IMR-90 (cell line): ENCODE measurements at regions not wholly inside any gene's neighbourhood (a gene's known extent, or its start where the extent isn't known, plus 50 kb on each side); places are given as distances from the start of the nearest gene placed in this dataset.

Source experiments
- ATAC-seq: fragments of 200-7000 bp; cut with Tn5 transposase; 2 replicates; pipeline ENCODE4 v1.9.1; 2020; ENCODE audit warnings: low read depth, mild to moderate bottlenecking, moderate library complexity
- BruUV-seq: library from RNA; stranded (reverse); fragments of 400-500 nt; replicated peaks from 2 replicates; lab custom pipeline; 2021; lab: Mats Ljungman, UMichigan
- CTCF ChIA-PET: fragments of 300-600 bp; formaldehyde crosslinking; extraction: SDS; loops from one replicate; lab custom pipeline; 2021; ENCODE audit warnings: antibody characterized with exemption; lab: Yijun Ruan, JAX
- POLR2A ChIA-PET: fragments of 300-600 bp; sonication (Branson Sonifier 250); formaldehyde crosslinking; loops from one replicate; lab custom pipeline; 2022; ENCODE audit warnings: antibody characterized with exemption; ENCODE audit not compliant: unreplicated experiment; lab: Charles Lee
- DNase-seq: peaks from one replicate; pipeline ENCODE4 v3.0.0; 2013
- H2AFZ ChIP-seq: replicated peaks from 2 replicates; pipeline ENCODE3; 2013; ENCODE audit warnings: low read length, mild to moderate bottlenecking; ENCODE audit not compliant: poor library complexity
- H2AK5ac ChIP-seq: 2 replicates; pipeline ENCODE4 v1.6.1; 2013; ENCODE audit warnings: low read depth, low read length, inconsistent platforms
- H2AK9ac ChIP-seq: replicated peaks from 2 replicates; pipeline ENCODE3; 2013; ENCODE audit warnings: mild to moderate bottlenecking, low read depth, low read length, moderate library complexity; ENCODE audit not compliant: poor library complexity
- H2BK120ac ChIP-seq: 2 replicates; pipeline ENCODE4 v1.6.1; 2013; ENCODE audit warnings: low read depth, low read length, inconsistent platforms
- H2BK15ac ChIP-seq: 3 replicates; pipeline ENCODE4 v1.6.1; 2013; ENCODE audit warnings: low read depth, low read length, inconsistent platforms
- H2BK20ac ChIP-seq: 2 replicates; pipeline ENCODE4 v1.6.1; 2013; ENCODE audit warnings: low read depth, mild to moderate bottlenecking, inconsistent platforms, low read length, moderate library complexity
- H2BK5ac ChIP-seq: 2 replicates; pipeline ENCODE4 v1.6.1; 2013; ENCODE audit warnings: mild to moderate bottlenecking, low read depth, low read length, inconsistent platforms; ENCODE audit not compliant: poor library complexity, severe bottlenecking
- H3K14ac ChIP-seq: replicated peaks from 2 replicates; pipeline ENCODE4 v1.6.1; 2013; ENCODE audit warnings: low read depth, low read length, inconsistent platforms
- H3K18ac ChIP-seq: 2 replicates; pipeline ENCODE4 v1.6.1; 2013; ENCODE audit warnings: low read depth, low read length, control low read depth
- H3K23ac ChIP-seq: 2 replicates; pipeline ENCODE4 v1.6.1; 2013; ENCODE audit warnings: low read depth, low read length, inconsistent platforms
- H3K27ac ChIP-seq: 2 replicates; pipeline ENCODE4 v1.5.1; 2013; ENCODE audit warnings: mild to moderate bottlenecking, control low read depth, low read length; ENCODE audit not compliant: insufficient read depth
- H3K27me3 ChIP-seq: 2 replicates; pipeline ENCODE4 v1.6.1; 2013; ENCODE audit warnings: low read length; ENCODE audit not compliant: control insufficient read depth, insufficient read depth
- H3K36me3 ChIP-seq: 2 replicates; pipeline ENCODE4 v1.6.1; 2013; ENCODE audit warnings: low read length, mixed read lengths; ENCODE audit not compliant: control insufficient read depth, insufficient read depth
- H3K4ac ChIP-seq: 2 replicates; pipeline ENCODE4 v1.6.1; 2013; ENCODE audit warnings: low read depth, low read length, inconsistent platforms
- H3K4me1 ChIP-seq: 2 replicates; pipeline ENCODE4 v1.6.1; 2013; ENCODE audit warnings: low read length, mixed read lengths; ENCODE audit not compliant: control insufficient read depth, insufficient read depth
- H3K4me2 ChIP-seq: 2 replicates; pipeline ENCODE4 v1.6.1; 2013; ENCODE audit warnings: low read depth, mild to moderate bottlenecking, control low read depth, low read length, moderate library complexity
- H3K4me3 ChIP-seq: 2 replicates; pipeline ENCODE4 v1.5.1; 2013; ENCODE audit warnings: low read depth, mild to moderate bottlenecking, control low read depth, low read length, moderate library complexity; ENCODE audit not compliant: insufficient read depth
- H3K56ac ChIP-seq: 2 replicates; pipeline ENCODE4 v1.6.1; 2013; ENCODE audit warnings: low read length, inconsistent platforms; ENCODE audit not compliant: insufficient read depth; ENCODE audit errors: extremely low read depth
- H3K79me1 ChIP-seq, 2 experiments: 2 replicates each; pipeline ENCODE4 v1.6.1; 2013; ENCODE audit warnings: low read length in 2 of 2, inconsistent platforms in 1 of 2, low read depth in 1 of 2
- H3K9ac ChIP-seq: 2 replicates; pipeline ENCODE4 v1.6.1; 2013; ENCODE audit warnings: low read depth, low read length, control low read depth
- H3K9me1 ChIP-seq: 2 replicates; pipeline ENCODE4 v1.6.1; 2013; ENCODE audit warnings: low read length, inconsistent platforms; ENCODE audit not compliant: insufficient read depth
- H3K9me3 ChIP-seq: 2 replicates; pipeline ENCODE4 v1.6.1; 2013; ENCODE audit warnings: low read length; ENCODE audit not compliant: control insufficient read depth, insufficient read depth
- H4K20me1 ChIP-seq: 2 replicates; pipeline ENCODE4 v1.6.1; 2013; ENCODE audit warnings: low read length, inconsistent platforms; ENCODE audit not compliant: insufficient read depth
- H4K5ac ChIP-seq: 2 replicates; pipeline ENCODE4 v1.6.1; 2013; ENCODE audit warnings: mild to moderate bottlenecking, low read depth, low read length, control low read depth
- H4K8ac ChIP-seq, 2 experiments: 2 replicates each; pipeline ENCODE4 v1.6.1; 2013; ENCODE audit warnings: low read depth in 2 of 2, low read length in 2 of 2, control low read depth in 1 of 2, inconsistent platforms in 1 of 2
- H4K91ac ChIP-seq: 2 replicates; pipeline ENCODE4 v1.6.1; 2013; ENCODE audit warnings: low read depth, low read length, inconsistent platforms; ENCODE audit not compliant: insufficient read depth
- BHLHE40 ChIP-seq: fragments of 150-350 bp; IDR thresholded peaks from 2 replicates; pipeline ENCODE4 v1.6.1; 2016; ENCODE audit warnings: mild to moderate bottlenecking, low read depth, low read length
- CEBPB ChIP-seq: IDR thresholded peaks from 2 replicates; pipeline ENCODE4 v1.6.1; 2012; ENCODE audit warnings: low read depth, low read length, improper control_type of control experiment
- CHD1 ChIP-seq: IDR thresholded peaks from 2 replicates; pipeline ENCODE4 v1.6.1; 2012; ENCODE audit warnings: low read depth, low read length, improper control_type of control experiment
- CTCF ChIP-seq: conservative IDR thresholded peaks from 2 replicates; pipeline ENCODE4 v1.5.1; 2012; ENCODE audit warnings: mild to moderate bottlenecking, low read depth, low read length, improper control_type of control experiment
- ELK1 ChIP-seq: fragments of 150-350 bp; IDR thresholded peaks from 2 replicates; pipeline ENCODE4 v1.6.1; 2016; ENCODE audit warnings: low read depth, mild to moderate bottlenecking, low read length, moderate library complexity, borderline replicate concordance
- FOS ChIP-seq: fragments of 150-350 bp; IDR thresholded peaks from 2 replicates; pipeline ENCODE4 v1.6.1; 2016; ENCODE audit warnings: low read depth, low read length
- MAFK ChIP-seq: IDR thresholded peaks from 2 replicates; pipeline ENCODE4 v1.6.1; 2012; ENCODE audit warnings: low read depth, low read length, improper control_type of control experiment
- MAZ ChIP-seq: IDR thresholded peaks from 2 replicates; pipeline ENCODE4 v1.6.1; 2012; ENCODE audit warnings: low read depth, mild to moderate bottlenecking, low read length, improper control_type of control experiment, moderate library complexity, borderline replicate concordance
- MXI1 ChIP-seq: IDR thresholded peaks from 2 replicates; pipeline ENCODE4 v1.6.1; 2012; ENCODE audit warnings: low read depth, mild to moderate bottlenecking, low read length, moderate library complexity, borderline replicate concordance
- NFE2L2 ChIP-seq: fragments of 150-350 bp; IDR thresholded peaks from 2 replicates; pipeline ENCODE4 v1.6.1; 2016; ENCODE audit warnings: low read depth, mild to moderate bottlenecking, low read length
- POLR2A ChIP-seq: IDR thresholded peaks from 2 replicates; pipeline ENCODE4 v1.6.1; 2012; ENCODE audit warnings: mild to moderate bottlenecking, low read depth, low read length
- RAD21 ChIP-seq: IDR thresholded peaks from 2 replicates; pipeline ENCODE4 v1.6.1; 2012; ENCODE audit warnings: low read length, improper control_type of control experiment
- RCOR1 ChIP-seq: IDR thresholded peaks from 2 replicates; pipeline ENCODE4 v1.6.1; 2012; ENCODE audit warnings: mild to moderate bottlenecking, low read length, improper control_type of control experiment; ENCODE audit not compliant: insufficient replicate concordance
- RFX5 ChIP-seq: IDR thresholded peaks from 2 replicates; pipeline ENCODE4 v1.8.0; 2012; ENCODE audit warnings: low read depth, mild to moderate bottlenecking, low read length, moderate library complexity
- SMC3 ChIP-seq: fragments of 150-350 bp; IDR thresholded peaks from 2 replicates; pipeline ENCODE4 v1.6.1; 2016; ENCODE audit warnings: low read depth, mild to moderate bottlenecking, antibody characterized with exemption, low read length, moderate library complexity
- USF2 ChIP-seq: fragments of 150-350 bp; IDR thresholded peaks from 2 replicates; pipeline ENCODE4 v1.6.1; 2017; ENCODE audit warnings: mild to moderate bottlenecking, antibody characterized with exemption, low read length, low read depth
- WGBS, 2 experiments: methylation state at CpG; one replicate each; pipeline versions ENCODE4 v1.1.5 to v1.1.7; 2013; ENCODE audit warnings: missing lambda C conversion rate in 2 of 2; ENCODE audit not compliant: insufficient read length in 1 of 2; ENCODE audit errors: extremely low coverage in 2 of 2; 5-methylcytosine and 5-hydroxymethylcytosine counted together
- dilution Hi-C: fragments of 300-500 bp; cut with HindIII; formaldehyde crosslinking; loops from one replicate; pipeline ENCODE4 v1.14.3; 2018; ENCODE audit warnings: low sequenced_read_pairs; ENCODE audit not compliant: unreplicated experiment
- in situ Hi-C: fragments of 300-500 bp; cut with MboI; formaldehyde crosslinking; loops from 3 replicates; pipeline ENCODE4 v1.14.3; 2019; ENCODE audit warnings: low sequenced_read_pairs, inconsistent platforms, mixed read lengths
- intact Hi-C: fragments of 100-400 bp; cut with micrococcal nuclease; formaldehyde crosslinking; loops from 2 replicates; pipeline ENCODE4 v1.10.0; 2022

- DNase-seq (no peak), ATAC-seq (no peak)
- no peak overlapping the region for H2BK20ac ChIP-seq
- H3K14ac ChIP-seq = no peak overlapping the region
- H4K5ac ChIP-seq = no peak overlapping the region
- H2AK9ac ChIP-seq = no peak overlapping the region
- no peak overlapping the region for H3K23ac ChIP-seq
- peaks cover 2% of the 10 kb centered on the region; the same call in 1 of the 2 replicates for H3K9me3 ChIP-seq
- H4K91ac ChIP-seq = no peak overlapping the region
- in situ Hi-C loops = no loop called here
- no peaks in the 10 kb centered on the region for H3K4me1 ChIP-seq
- H3K9ac ChIP-seq = no peak overlapping the region
- no peak overlapping the region for H3K56ac ChIP-seq
- H3K27ac ChIP-seq = no peak overlapping the region
- H2BK15ac ChIP-seq = no peak overlapping the region
- TF ChIP-seq RCOR1 (no peak), CEBPB (no peak), FOS (no peak), CHD1 (no peak), MAZ (no peak), ELK1 (no peak), CTCF (no peak), RFX5 (no peak), USF2 (no peak), SMC3 (no peak), MAFK (no peak), POLR2A (no peak), MXI1 (no peak), RAD21 (no peak), NFE2L2 (no peak), BHLHE40 (no peak)
- no peak overlapping the region for H3K4ac ChIP-seq
- H3K36me3 ChIP-seq = no peaks in the 10 kb centered on the region
- ChIA-PET CTCF (no interaction called here), POLR2A (no interaction called here)
- H2BK5ac ChIP-seq = no peak overlapping the region
- H3K4me2 ChIP-seq = no peak overlapping the region
- dilution Hi-C loops = no loop called here
- no peak overlapping the region for H4K8ac ChIP-seq
- H2BK120ac ChIP-seq = no peak overlapping the region
- no peak overlapping the region for H3K4me3 ChIP-seq
- H3K9me1 ChIP-seq = no peaks in the 10 kb centered on the region
- no peak overlapping the region for H2AFZ ChIP-seq
- no peaks in the 10 kb centered on the region for H3K79me1 ChIP-seq
- BruUV-seq = no TSS peak
- intact Hi-C loops = no loop called here
- no peaks in the 10 kb centered on the region for H3K27me3 ChIP-seq
- H3K18ac ChIP-seq = no peak overlapping the region
- H4K20me1 ChIP-seq = no peaks in the 10 kb centered on the region
- no CpG with 5 or more reads among the region's 2 CpGs for WGBS, 2 experiments
- H2AK5ac ChIP-seq = no peak overlapping the region
These were observed 568.2 kb upstream of the LRATD1 start for GRCh38 chr2:14064346-14064745.
